ENCODE measurements at regions not wholly inside any gene's neighbourhood (a gene's known extent, or its start where the extent isn't known, plus 50 kb on each side); places are given as distances from the start of the nearest gene placed in this dataset.

- H3K9me3 ChIP-seq (ENCODE audit: control insufficient read depth, insufficient read depth, low read length): peaks cover 2% of the 10 kb centered on the region
- no peak overlapping the region for H2BK20ac ChIP-seq (ENCODE audit: low read depth, low read length)
- no CpG with 5 or more reads among the region's 1 CpG for WGBS, 2 experiments (ENCODE audit: extremely low coverage in 2 of 2, insufficient read length in 1 of 2)
- no peak overlapping the region for H4K91ac ChIP-seq (ENCODE audit: insufficient read depth, low read depth, low read length)
- no peak overlapping the region for H2BK15ac ChIP-seq (ENCODE audit: low read depth, low read length)
- no peaks in the 10 kb centered on the region for H3K36me3 ChIP-seq (ENCODE audit: control insufficient read depth, insufficient read depth, low read length)
- no peak overlapping the region for H2BK5ac ChIP-seq (ENCODE audit: low read depth, low read length, poor library complexity, severe bottlenecking)
- H2AFZ ChIP-seq (replicated peaks; ENCODE audit: low read length, poor library complexity): no peak overlapping the region
- no peak overlapping the region for H3K9ac ChIP-seq (ENCODE audit: low read depth, low read length)
- no peak overlapping the region for H3K4me3 ChIP-seq (ENCODE audit: insufficient read depth, low read depth, low read length)
- H3K27ac ChIP-seq (ENCODE audit: insufficient read depth, low read length): no peak overlapping the region
- H3K9me1 ChIP-seq (ENCODE audit: insufficient read depth, low read length): no peaks in the 10 kb centered on the region
- no peak overlapping the region for H3K23ac ChIP-seq (ENCODE audit: low read depth, low read length)
- dilution Hi-C loops (cut with HindIII; ENCODE audit: low sequenced_read_pairs, unreplicated experiment): no loop called here
- H3K14ac ChIP-seq (replicated peaks; ENCODE audit: low read depth, low read length): no peak overlapping the region
- TF ChIP-seq CTCF (conservative IDR thresholded peaks at IDR 0.05; ENCODE audit: low read depth, low read length): no peak
- TF ChIP-seq RAD21 (IDR thresholded peaks at IDR 0.05; ENCODE audit: low read length): no peak
- TF ChIP-seq MAZ (IDR thresholded peaks at IDR 0.05; ENCODE audit: borderline replicate concordance, low read depth, low read length): no peak
- no peak for TF ChIP-seq MXI1 (IDR thresholded peaks at IDR 0.05; ENCODE audit: borderline replicate concordance, low read depth, low read length)
- TF ChIP-seq, protein P1, sequence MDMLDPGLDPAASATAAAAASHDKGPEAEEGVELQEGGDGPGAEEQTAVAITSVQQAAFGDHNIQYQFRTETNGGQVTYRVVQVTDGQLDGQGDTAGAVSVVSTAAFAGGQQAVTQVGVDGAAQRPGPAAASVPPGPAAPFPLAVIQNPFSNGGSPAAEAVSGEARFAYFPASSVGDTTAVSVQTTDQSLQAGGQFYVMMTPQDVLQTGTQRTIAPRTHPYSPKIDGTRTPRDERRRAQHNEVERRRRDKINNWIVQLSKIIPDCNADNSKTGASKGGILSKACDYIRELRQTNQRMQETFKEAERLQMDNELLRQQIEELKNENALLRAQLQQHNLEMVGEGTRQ (IDR thresholded peaks at IDR 0.05; ENCODE audit: low read depth, low read length): no peak
- no peak for TF ChIP-seq FOS (IDR thresholded peaks at IDR 0.05; ENCODE audit: low read depth, low read length)
- TF ChIP-seq SMC3 (IDR thresholded peaks at IDR 0.05; ENCODE audit: low read depth, low read length): no peak
- TF ChIP-seq BHLHE40 (IDR thresholded peaks at IDR 0.05; ENCODE audit: low read depth, low read length): no peak
- TF ChIP-seq CEBPB (IDR thresholded peaks at IDR 0.05; ENCODE audit: low read depth, low read length): no peak
- H3K18ac ChIP-seq (ENCODE audit: low read depth, low read length): no peak overlapping the region
- ChIA-PET CTCF (no interaction called here), POLR2A (ENCODE audit: unreplicated experiment) (no interaction called here)
- BruUV-seq (replicated peaks): no TSS peak
- H3K4me2 ChIP-seq (ENCODE audit: low read depth, low read length): no peak overlapping the region
- ATAC-seq (ENCODE audit: low read depth): no peak
- DNase-seq: no peak
- no peak overlapping the region for H2AK5ac ChIP-seq (ENCODE audit: low read depth, low read length)
- no peak overlapping the region for H4K5ac ChIP-seq (ENCODE audit: low read depth, low read length)
- H3K27me3 ChIP-seq (ENCODE audit: control insufficient read depth, insufficient read depth, low read length): peaks cover 7% of the 10 kb centered on the region
- no peak overlapping the region for H2BK120ac ChIP-seq (ENCODE audit: low read depth, low read length)
- H3K56ac ChIP-seq (ENCODE audit: extremely low read depth, insufficient read depth, low read length): no peak overlapping the region
- H3K4me1 ChIP-seq (ENCODE audit: control insufficient read depth, insufficient read depth, low read length): no peaks in the 10 kb centered on the region
- no peak overlapping the region for H2AK9ac ChIP-seq (replicated peaks; ENCODE audit: low read depth, low read length, poor library complexity)
- intact Hi-C loops (cut with micrococcal nuclease): no loop called here
- no peak overlapping the region for H3K4ac ChIP-seq (ENCODE audit: low read depth, low read length)
- no peaks in the 10 kb centered on the region for H3K79me1 ChIP-seq (ENCODE audit: low read depth in 1 of 2, low read length in 2 of 2)
- no peak overlapping the region for H4K8ac ChIP-seq (ENCODE audit: low read depth in 2 of 2, low read length in 2 of 2)
- H4K20me1 ChIP-seq (ENCODE audit: insufficient read depth, low read length): no peaks in the 10 kb centered on the region
- in situ Hi-C loops (cut with MboI; ENCODE audit: low sequenced_read_pairs): no loop called here
Observed at GRCh38 chr6:163683105-163683622, 268.6 kb downstream of the QKI start.

All from IMR-90 (cell line).